ENCODE measurements at regions not wholly inside any gene's neighbourhood (a gene's known extent, or its start where the extent isn't known, plus 50 kb on each side); places are given as distances from the start of the nearest gene placed in this dataset.

DNA sequence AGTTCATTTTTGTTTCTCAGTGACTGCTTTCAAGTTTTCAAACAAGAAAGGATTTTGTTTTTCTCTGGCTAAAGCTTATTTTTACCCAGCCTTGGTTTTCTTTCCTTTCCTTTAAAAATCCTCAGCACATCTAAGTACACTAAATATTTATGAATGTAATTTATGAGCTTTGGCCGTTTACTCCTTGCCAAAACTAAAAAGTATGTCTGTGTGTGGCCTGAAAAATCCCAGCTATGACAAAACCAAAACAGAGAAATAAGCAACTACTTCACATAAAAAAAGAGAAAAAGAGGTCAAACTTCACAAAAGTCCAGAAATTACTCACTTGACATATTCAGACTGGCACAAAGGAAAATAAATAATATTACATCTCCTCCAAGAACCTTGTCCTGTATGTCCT is 365.1 kb upstream of the NFE2L3 start:
- Histone ChIP-seq H3F3A (ENCODE audit: insufficient read depth, low read length, poor library complexity, severe bottlenecking) (no peaks in the 10 kb centered on the region), H3K79me2 (replicated peaks; ENCODE audit: insufficient read depth, low read length) (no peaks in the 10 kb centered on the region), H3K27ac (ENCODE audit: low read length) (no peak overlapping the region), H3K36me3 (ENCODE audit: insufficient read depth, low read length) (no peaks in the 10 kb centered on the region), H3K27me3 (ENCODE audit: insufficient read depth, low read depth, low read length) (no peaks in the 10 kb centered on the region), H3K4me2 (ENCODE audit: low read length) (no peak overlapping the region), H4K20me1 (ENCODE audit: insufficient read depth) (no peaks in the 10 kb centered on the region), H3K9ac (ENCODE audit: low read length) (no peak overlapping the region), H2AFZ (ENCODE audit: low read depth, low read length) (no peak overlapping the region), H3K9me2 (ENCODE audit: insufficient read depth, low read length) (no peaks in the 10 kb centered on the region), H3K4me3 (ENCODE audit: low read length) (no peak overlapping the region), H3K9me3 (ENCODE audit: low read length) (no peaks in the 10 kb centered on the region)
- TF ChIP-seq, protein P1, sequence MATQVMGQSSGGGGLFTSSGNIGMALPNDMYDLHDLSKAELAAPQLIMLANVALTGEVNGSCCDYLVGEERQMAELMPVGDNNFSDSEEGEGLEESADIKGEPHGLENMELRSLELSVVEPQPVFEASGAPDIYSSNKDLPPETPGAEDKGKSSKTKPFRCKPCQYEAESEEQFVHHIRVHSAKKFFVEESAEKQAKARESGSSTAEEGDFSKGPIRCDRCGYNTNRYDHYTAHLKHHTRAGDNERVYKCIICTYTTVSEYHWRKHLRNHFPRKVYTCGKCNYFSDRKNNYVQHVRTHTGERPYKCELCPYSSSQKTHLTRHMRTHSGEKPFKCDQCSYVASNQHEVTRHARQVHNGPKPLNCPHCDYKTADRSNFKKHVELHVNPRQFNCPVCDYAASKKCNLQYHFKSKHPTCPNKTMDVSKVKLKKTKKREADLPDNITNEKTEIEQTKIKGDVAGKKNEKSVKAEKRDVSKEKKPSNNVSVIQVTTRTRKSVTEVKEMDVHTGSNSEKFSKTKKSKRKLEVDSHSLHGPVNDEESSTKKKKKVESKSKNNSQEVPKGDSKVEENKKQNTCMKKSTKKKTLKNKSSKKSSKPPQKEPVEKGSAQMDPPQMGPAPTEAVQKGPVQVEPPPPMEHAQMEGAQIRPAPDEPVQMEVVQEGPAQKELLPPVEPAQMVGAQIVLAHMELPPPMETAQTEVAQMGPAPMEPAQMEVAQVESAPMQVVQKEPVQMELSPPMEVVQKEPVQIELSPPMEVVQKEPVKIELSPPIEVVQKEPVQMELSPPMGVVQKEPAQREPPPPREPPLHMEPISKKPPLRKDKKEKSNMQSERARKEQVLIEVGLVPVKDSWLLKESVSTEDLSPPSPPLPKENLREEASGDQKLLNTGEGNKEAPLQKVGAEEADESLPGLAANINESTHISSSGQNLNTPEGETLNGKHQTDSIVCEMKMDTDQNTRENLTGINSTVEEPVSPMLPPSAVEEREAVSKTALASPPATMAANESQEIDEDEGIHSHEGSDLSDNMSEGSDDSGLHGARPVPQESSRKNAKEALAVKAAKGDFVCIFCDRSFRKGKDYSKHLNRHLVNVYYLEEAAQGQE (IDR thresholded peaks at IDR 0.05; ENCODE audit: borderline replicate concordance): no peak
- no peak for TF ChIP-seq POLR2AphosphoS5 (IDR thresholded peaks at IDR 0.05)
- TF ChIP-seq MXI1 (conservative IDR thresholded peaks at IDR 0.05; ENCODE audit: poor library complexity, severe bottlenecking): no peak

DNA sequence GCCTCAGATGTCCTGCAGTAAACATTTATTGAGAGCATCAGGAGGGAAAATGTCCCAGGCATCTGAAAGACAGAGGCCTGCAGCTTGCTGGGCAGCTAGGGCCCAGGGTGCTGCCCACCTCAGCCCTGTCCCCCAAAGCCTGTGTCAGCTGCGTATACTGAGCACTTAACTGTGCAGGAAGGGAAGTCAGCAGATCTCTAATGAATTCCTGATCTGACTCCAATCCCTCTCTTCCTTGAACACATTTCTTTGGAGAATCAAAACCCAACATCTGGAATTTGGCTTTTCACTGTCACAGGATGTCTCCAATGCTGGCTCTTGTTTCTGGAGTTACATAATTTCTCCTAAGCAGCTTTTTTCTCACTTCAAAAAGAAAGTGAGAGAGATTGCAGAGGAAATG is 364.7 kb upstream of the NFE2L3 start:
- Histone ChIP-seq H3K27ac (ENCODE audit: low read length) (no peak overlapping the region), H3K9me3 (ENCODE audit: low read length) (no peaks in the 10 kb centered on the region), H3F3A (ENCODE audit: insufficient read depth, low read length, poor library complexity, severe bottlenecking) (no peaks in the 10 kb centered on the region), H4K20me1 (ENCODE audit: insufficient read depth) (no peaks in the 10 kb centered on the region), H3K36me3 (ENCODE audit: insufficient read depth, low read length) (no peaks in the 10 kb centered on the region), H3K4me2 (ENCODE audit: low read length) (no peak overlapping the region), H3K9me2 (ENCODE audit: insufficient read depth, low read length) (no peaks in the 10 kb centered on the region), H3K79me2 (replicated peaks; ENCODE audit: insufficient read depth, low read length) (no peaks in the 10 kb centered on the region), H3K9ac (ENCODE audit: low read length) (no peak overlapping the region), H3K27me3 (ENCODE audit: insufficient read depth, low read depth, low read length) (no peaks in the 10 kb centered on the region), H3K4me3 (ENCODE audit: low read length) (no peak overlapping the region), H2AFZ (ENCODE audit: low read depth, low read length) (no peak overlapping the region)
- TF ChIP-seq EZH2 (IDR thresholded peaks at IDR 0.05; ENCODE audit: borderline replicate concordance, insufficient read depth, low read length, poor library complexity, severe bottlenecking) (no peak), MXI1 (conservative IDR thresholded peaks at IDR 0.05; ENCODE audit: poor library complexity, severe bottlenecking) (no peak), EP300 (conservative IDR thresholded peaks at IDR 0.05; ENCODE audit: poor library complexity, severe bottlenecking) (no peak), TAF1 (IDR thresholded peaks at IDR 0.05; ENCODE audit: low read depth) (no peak)
- TF ChIP-seq, protein P2, sequence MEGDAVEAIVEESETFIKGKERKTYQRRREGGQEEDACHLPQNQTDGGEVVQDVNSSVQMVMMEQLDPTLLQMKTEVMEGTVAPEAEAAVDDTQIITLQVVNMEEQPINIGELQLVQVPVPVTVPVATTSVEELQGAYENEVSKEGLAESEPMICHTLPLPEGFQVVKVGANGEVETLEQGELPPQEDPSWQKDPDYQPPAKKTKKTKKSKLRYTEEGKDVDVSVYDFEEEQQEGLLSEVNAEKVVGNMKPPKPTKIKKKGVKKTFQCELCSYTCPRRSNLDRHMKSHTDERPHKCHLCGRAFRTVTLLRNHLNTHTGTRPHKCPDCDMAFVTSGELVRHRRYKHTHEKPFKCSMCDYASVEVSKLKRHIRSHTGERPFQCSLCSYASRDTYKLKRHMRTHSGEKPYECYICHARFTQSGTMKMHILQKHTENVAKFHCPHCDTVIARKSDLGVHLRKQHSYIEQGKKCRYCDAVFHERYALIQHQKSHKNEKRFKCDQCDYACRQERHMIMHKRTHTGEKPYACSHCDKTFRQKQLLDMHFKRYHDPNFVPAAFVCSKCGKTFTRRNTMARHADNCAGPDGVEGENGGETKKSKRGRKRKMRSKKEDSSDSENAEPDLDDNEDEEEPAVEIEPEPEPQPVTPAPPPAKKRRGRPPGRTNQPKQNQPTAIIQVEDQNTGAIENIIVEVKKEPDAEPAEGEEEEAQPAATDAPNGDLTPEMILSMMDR (IDR thresholded peaks at IDR 0.05; ENCODE audit: poor library complexity, severe bottlenecking): no peak

DNA sequence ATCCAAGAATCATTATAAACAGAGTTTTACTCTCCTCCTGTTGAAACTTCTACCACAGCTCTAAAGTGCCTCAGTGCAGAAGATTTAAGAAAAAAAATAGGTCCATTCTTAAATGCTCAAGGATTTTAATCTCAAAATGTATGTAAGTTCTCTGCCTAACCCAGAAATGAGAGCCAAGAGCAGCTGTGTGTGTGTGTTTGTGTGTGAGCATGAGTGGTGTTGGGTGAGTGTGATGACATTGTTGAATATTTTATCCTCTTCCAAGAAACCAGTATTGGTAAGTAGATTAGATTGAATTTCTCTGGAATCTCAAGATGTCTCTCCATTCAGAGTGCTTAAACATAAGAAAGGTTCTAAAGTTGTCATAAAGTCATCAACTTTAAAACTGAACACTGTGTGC is 363.6 kb upstream of the NFE2L3 start:
- H3K27me3 ChIP-seq (ENCODE audit: insufficient read depth, low read depth, low read length): no peaks in the 10 kb centered on the region
- H3K9ac ChIP-seq (ENCODE audit: low read length): no peak overlapping the region
- no peaks in the 10 kb centered on the region for H3K9me2 ChIP-seq (ENCODE audit: insufficient read depth, low read length)
- no peaks in the 10 kb centered on the region for H3F3A ChIP-seq (ENCODE audit: insufficient read depth, low read length, poor library complexity, severe bottlenecking)
- no peak overlapping the region for H2AFZ ChIP-seq (ENCODE audit: low read depth, low read length)
- no peak for TF ChIP-seq POLR2AphosphoS5 (IDR thresholded peaks at IDR 0.05)
- TF ChIP-seq TAF1 (IDR thresholded peaks at IDR 0.05; ENCODE audit: low read depth): no peak
- no peak for TF ChIP-seq EP300 (conservative IDR thresholded peaks at IDR 0.05; ENCODE audit: poor library complexity, severe bottlenecking)
- TF ChIP-seq MXI1 (conservative IDR thresholded peaks at IDR 0.05; ENCODE audit: poor library complexity, severe bottlenecking): no peak
- TF ChIP-seq, protein P2 (IDR thresholded peaks at IDR 0.05; ENCODE audit: poor library complexity, severe bottlenecking): no peak
- TF ChIP-seq EZH2 (IDR thresholded peaks at IDR 0.05; ENCODE audit: borderline replicate concordance, insufficient read depth, low read length, poor library complexity, severe bottlenecking): no peak
- TF ChIP-seq, protein P1 (IDR thresholded peaks at IDR 0.05; ENCODE audit: borderline replicate concordance): no peak
- TF ChIP-seq RAD21 (conservative IDR thresholded peaks at IDR 0.05): no peak
- TF ChIP-seq SMC3 (conservative IDR thresholded peaks at IDR 0.05; ENCODE audit: poor library complexity): no peak
- H3K4me3 ChIP-seq (ENCODE audit: low read length): no peak overlapping the region
- H3K79me2 ChIP-seq (replicated peaks; ENCODE audit: insufficient read depth, low read length): no peaks in the 10 kb centered on the region
- no peak overlapping the region for H3K27ac ChIP-seq (ENCODE audit: low read length)
- H3K4me2 ChIP-seq (ENCODE audit: low read length): no peak overlapping the region
- no peaks in the 10 kb centered on the region for H4K20me1 ChIP-seq (ENCODE audit: insufficient read depth)
- H3K36me3 ChIP-seq (ENCODE audit: insufficient read depth, low read length): no peaks in the 10 kb centered on the region
- no peaks in the 10 kb centered on the region for H3K9me3 ChIP-seq (ENCODE audit: low read length)

All from neural cell (in vitro differentiated cells).